ENCODE measurements at regions not wholly inside any gene's neighbourhood (a gene's known extent, or its start where the extent isn't known, plus 50 kb on each side); places are given as distances from the start of the nearest gene placed in this dataset.

DNA sequence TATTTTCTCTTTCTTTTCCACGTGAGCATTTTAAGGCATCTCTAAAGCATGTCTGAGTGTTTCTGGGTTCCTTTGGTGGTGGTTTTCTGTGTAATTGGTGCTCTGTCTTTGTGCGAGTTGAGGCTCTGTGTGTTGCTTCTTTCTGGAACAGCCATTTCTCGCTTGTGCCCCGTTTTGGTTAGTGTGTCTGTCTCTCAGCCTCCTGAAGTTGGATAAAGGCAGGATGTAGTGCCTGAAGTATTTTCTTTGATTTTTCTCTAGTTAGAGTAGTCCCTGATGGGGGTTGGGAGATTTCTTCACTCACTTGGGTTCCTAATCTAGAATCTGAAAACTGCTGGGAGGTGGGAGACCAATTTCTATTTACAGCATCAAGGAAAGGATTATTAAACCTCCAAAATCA is 129.7 kb upstream of the TMEM161B start:
- no peak overlapping the region for H3K27ac ChIP-seq
- TF ChIP-seq ZFX (IDR thresholded peaks at IDR 0.05), result no peak
- TF ChIP-seq, protein P1, sequence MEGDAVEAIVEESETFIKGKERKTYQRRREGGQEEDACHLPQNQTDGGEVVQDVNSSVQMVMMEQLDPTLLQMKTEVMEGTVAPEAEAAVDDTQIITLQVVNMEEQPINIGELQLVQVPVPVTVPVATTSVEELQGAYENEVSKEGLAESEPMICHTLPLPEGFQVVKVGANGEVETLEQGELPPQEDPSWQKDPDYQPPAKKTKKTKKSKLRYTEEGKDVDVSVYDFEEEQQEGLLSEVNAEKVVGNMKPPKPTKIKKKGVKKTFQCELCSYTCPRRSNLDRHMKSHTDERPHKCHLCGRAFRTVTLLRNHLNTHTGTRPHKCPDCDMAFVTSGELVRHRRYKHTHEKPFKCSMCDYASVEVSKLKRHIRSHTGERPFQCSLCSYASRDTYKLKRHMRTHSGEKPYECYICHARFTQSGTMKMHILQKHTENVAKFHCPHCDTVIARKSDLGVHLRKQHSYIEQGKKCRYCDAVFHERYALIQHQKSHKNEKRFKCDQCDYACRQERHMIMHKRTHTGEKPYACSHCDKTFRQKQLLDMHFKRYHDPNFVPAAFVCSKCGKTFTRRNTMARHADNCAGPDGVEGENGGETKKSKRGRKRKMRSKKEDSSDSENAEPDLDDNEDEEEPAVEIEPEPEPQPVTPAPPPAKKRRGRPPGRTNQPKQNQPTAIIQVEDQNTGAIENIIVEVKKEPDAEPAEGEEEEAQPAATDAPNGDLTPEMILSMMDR (conservative IDR thresholded peaks at IDR 0.05), result no peak

DNA sequence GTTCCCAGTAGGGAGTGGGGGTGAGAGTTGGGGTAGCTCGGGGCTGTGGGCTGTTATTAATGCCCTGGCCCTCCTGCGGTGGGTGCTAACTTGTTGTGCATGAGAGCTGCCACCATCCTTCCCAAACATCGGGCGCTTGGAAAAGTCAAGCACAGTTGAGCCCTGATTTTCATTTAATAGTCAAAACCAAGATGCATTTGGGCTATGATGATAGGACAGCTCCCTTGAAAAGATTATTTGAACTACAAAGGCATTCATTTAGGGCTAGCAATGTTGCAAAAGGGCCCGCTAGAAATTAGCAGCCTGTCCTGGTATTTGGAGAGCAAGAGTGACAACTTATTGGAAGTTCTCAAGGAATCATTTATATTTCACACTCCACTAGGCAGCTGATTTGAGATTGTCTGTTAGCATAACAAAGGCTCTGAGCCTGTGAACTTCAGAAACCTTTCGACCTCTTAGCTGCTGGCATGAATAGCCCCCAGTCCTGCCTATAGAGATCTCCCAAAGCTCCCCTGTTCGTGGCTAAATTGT is 128.2 kb upstream of the TMEM161B start:
- H3K27ac ChIP-seq, result no peak overlapping the region
- TF ChIP-seq ZFX (IDR thresholded peaks at IDR 0.05), result no peak
- TF ChIP-seq, protein P1 (conservative IDR thresholded peaks at IDR 0.05), result no peak

DNA sequence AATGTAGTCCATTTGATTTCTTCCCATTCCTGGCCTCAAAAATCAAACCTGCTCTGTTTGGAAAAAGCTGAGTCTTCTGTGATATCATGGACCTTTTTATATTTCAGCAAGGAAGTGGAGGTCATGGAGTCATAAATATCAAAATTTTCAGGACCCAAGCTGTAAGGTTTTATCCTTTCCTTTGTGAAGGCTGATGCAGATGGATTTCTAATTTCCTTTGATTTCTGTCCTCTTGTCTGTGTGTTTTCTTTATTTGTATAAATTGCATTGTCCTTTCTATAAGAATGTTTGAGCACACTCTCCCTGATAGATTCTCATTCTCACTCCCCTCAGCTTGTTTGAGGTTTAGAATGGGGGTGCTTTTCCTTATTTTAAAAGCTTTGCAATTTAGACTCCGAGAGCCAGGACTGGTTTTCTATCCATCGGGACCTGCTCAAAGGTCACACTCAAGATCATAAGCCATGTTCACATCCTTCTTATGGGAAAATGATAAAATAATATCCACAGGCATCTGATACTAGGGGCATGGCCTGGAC is 127.4 kb upstream of the TMEM161B start:
- TF ChIP-seq, protein P1 (conservative IDR thresholded peaks at IDR 0.05), result no peak
- no peak for TF ChIP-seq ZFX (IDR thresholded peaks at IDR 0.05)
- H3K27ac ChIP-seq, result no peak overlapping the region

DNA sequence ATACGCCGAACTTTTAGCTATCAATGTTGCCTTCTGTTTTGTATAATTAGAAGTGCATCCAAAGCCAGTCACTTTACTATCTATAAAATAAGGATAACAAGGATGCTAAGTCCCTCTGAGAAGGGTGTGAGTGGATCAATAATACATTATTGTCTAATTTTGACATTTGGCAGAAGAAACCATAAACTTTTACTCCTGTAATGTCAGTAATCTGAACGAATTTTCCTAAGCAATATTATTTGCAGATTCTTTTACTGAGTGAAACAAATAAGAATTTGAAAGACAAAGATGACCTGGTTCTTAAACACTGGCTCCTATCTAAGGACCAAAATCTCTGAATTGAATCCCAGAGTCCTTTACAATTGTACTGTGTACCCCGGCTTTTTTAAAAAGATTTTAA is 126.6 kb upstream of the TMEM161B start:
- TF ChIP-seq ZFX (IDR thresholded peaks at IDR 0.05), result no peak
- TF ChIP-seq, protein P1 (conservative IDR thresholded peaks at IDR 0.05), result no peak
- no peak overlapping the region for H3K27ac ChIP-seq

DNA sequence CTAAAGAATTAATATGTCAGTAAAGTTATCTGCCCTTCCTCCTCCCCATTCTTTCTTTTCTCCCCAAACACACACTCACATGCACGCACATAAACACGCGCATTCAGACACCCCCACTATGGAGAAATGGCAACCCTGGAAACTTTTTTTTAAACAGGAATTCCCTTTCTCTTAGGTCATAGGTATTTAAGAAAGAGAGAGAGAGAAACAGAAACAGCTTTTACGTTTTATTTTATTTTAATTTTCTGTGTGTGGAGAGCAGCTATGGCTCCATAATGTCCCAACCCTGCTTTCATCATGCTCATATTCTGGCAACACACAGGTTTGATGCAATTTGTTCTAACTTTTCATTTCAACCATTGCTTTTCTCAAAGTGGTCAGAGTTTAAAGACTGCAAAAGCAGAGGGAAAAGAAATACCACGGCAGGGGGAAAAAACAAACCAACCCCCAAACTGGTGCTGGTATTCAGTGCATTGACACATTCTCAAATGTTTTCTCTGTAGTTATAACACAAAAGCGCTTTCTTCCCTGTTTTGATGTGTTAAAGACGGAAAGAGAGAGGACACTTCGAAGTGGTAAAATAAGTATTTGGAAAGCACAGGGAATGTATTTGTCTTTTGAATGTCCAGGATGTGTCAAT is 126.0 kb upstream of the TMEM161B start:
- H3K27ac ChIP-seq, result no peak overlapping the region
- TF ChIP-seq, protein P1 (conservative IDR thresholded peaks at IDR 0.05), result no peak
- TF ChIP-seq ZFX (IDR thresholded peaks at IDR 0.05), result no peak

DNA sequence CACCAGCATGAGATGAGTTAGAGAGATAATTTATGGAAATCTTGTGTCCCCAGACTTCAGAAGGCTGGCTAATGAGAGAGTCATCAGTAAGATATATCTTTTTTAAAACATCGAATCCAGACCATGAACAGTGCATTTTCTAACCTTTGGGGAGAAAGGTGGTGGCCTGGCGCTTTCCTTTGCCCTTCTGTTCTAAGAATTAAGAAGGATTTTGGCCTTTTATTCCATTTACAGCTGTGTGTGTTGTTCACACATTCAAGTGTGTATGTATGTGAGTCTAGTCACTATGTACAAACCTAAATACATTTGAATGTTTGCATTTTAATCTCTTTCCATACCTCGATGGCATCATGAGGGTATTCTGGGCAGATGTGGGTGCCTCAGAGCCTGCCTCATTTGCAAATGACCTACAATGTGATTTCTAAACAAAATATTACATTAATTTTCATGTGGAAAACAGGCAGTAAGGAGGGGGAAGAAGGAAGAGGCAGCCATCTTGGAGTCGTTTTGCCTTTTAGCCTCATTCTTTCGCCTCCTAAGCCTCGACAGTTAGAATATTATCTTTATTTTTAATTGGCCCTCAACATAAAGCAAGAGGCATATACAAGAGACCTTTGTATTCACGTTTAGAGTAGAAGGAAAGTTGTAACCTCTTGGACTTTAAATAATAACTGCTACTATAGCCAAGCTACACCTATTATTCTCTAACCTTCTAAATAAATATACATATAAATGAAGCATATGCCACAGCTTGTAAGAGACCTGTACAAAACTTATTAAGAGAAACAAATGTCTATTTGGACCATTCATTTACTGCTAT is 125.3 kb upstream of the TMEM161B start:
- H3K27ac ChIP-seq, result no peak overlapping the region
- TF ChIP-seq, protein P1 (conservative IDR thresholded peaks at IDR 0.05), result no peak
- TF ChIP-seq ZFX (IDR thresholded peaks at IDR 0.05), result no peak

DNA sequence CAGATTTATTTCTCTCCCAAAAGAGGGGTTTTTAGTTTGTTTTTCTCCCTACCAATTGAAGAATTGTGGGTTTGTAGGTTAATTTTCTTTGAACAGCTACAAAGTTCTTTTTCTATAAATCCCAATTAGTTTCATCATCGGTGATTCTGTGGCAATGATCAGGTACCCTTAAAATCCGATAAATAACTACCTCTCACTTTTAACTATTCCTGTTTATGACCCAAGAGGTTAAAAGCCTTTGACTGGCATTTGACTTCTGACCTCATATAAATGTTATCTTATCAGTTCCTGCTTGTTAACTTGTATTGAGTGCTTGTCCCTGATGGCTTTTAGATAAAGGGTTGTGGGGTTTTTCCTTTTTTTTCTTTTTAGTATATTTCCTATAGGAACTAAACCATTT is 124.4 kb upstream of the TMEM161B start:
- no peak overlapping the region for H3K27ac ChIP-seq
- TF ChIP-seq, protein P1 (conservative IDR thresholded peaks at IDR 0.05), result no peak
- no peak for TF ChIP-seq ZFX (IDR thresholded peaks at IDR 0.05)
